SK-N-SH treated with all-trans-retinoic acid at 6 μM for 48 hours (cell line): ENCODE measurements at regions not wholly inside any gene's neighbourhood (a gene's known extent, or its start where the extent isn't known, plus 50 kb on each side); places are given as distances from the start of the nearest gene placed in this dataset.

Experiments
- ARNTL ChIP-seq: fragments of 450-650 bp; formaldehyde crosslinking; IDR thresholded peaks from 2 replicates; pipeline ENCODE4 v1.5.0; 2020; ENCODE audit warnings: low read depth, mild to moderate bottlenecking, moderate library complexity, borderline replicate concordance
- POU6F1 ChIP-seq: fragments of 250-450 bp; sonication (Bioruptor Pico); IDR thresholded peaks from 2 replicates; pipeline ENCODE4 v1.8.0; 2021; ENCODE audit warnings: low read depth, mild to moderate bottlenecking, moderate library complexity, borderline replicate concordance
- PPARA ChIP-seq: fragments of 250-450 bp; sonication (Bioruptor Pico); IDR thresholded peaks from 2 replicates; pipeline ENCODE4 v1.5.0; 2020; ENCODE audit warnings: mild to moderate bottlenecking, borderline replicate concordance
- TOX ChIP-seq: fragments of 250-450 bp; sonication (Bioruptor Pico); IDR thresholded peaks from 2 replicates; pipeline ENCODE4 v1.8.0; 2021; ENCODE audit warnings: mild to moderate bottlenecking, moderate library complexity, borderline replicate concordance
- ZFP3 ChIP-seq: fragments of 250-450 bp; sonication (Bioruptor Pico); IDR thresholded peaks from 2 replicates; pipeline ENCODE4 v1.5.0; 2020; ENCODE audit warnings: mild to moderate bottlenecking, moderate library complexity
- ZNF8 ChIP-seq: fragments of 450-650 bp; formaldehyde crosslinking; IDR thresholded peaks from 2 replicates; pipeline ENCODE4 v1.5.0; 2020; ENCODE audit warnings: mild to moderate bottlenecking, moderate library complexity
- TF ChIP-seq, protein P1 (sequence below): fragments of 250-450 bp; sonication (Bioruptor Pico); IDR thresholded peaks from 2 replicates; pipeline ENCODE4 v1.8.0; 2020; ENCODE audit warnings: mild to moderate bottlenecking, moderate library complexity, borderline replicate concordance

- TF ChIP-seq, protein P1, sequence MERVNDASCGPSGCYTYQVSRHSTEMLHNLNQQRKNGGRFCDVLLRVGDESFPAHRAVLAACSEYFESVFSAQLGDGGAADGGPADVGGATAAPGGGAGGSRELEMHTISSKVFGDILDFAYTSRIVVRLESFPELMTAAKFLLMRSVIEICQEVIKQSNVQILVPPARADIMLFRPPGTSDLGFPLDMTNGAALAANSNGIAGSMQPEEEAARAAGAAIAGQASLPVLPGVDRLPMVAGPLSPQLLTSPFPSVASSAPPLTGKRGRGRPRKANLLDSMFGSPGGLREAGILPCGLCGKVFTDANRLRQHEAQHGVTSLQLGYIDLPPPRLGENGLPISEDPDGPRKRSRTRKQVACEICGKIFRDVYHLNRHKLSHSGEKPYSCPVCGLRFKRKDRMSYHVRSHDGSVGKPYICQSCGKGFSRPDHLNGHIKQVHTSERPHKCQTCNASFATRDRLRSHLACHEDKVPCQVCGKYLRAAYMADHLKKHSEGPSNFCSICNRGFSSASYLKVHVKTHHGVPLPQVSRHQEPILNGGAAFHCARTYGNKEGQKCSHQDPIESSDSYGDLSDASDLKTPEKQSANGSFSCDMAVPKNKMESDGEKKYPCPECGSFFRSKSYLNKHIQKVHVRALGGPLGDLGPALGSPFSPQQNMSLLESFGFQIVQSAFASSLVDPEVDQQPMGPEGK (CRISPR knock-in tag), result no peak
- TF ChIP-seq ZFP3 (CRISPR knock-in tag), result no peak
- no peak for TF ChIP-seq ZNF8
- no peak for TF ChIP-seq PPARA (CRISPR knock-in tag)
- no peak for TF ChIP-seq ARNTL (CRISPR knock-in tag)
- no peak for TF ChIP-seq TOX (CRISPR knock-in tag)
- TF ChIP-seq POU6F1 (CRISPR knock-in tag), result no peak
Measured at GRCh38 chr16:16966439-16966838, 504.3 kb downstream of the XYLT1 start.
